Hematopoietic multipotent progenitor cell treated with erythropoietin and hydrocortisone succinate and interleukin-3 and kit ligand, for 6 days (in vitro differentiated cells): ENCODE measurements at regions not wholly inside any gene's neighbourhood (a gene's known extent, or its start where the extent isn't known, plus 50 kb on each side); places are given as distances from the start of the nearest gene placed in this dataset.
A peak's percentile ranks its signal among the peaks of the same experiment; 100 is the strongest.
"Not testable (repeated sequence)": the region's sequence is repeated elsewhere in the genome, so short reads cannot be mapped to it uniquely, and the experiment has no call there.

Source experiments
- DNase-seq: peaks from one replicate; pipeline ENCODE4 v3.0.0-alpha.2; 2015

DNA sequence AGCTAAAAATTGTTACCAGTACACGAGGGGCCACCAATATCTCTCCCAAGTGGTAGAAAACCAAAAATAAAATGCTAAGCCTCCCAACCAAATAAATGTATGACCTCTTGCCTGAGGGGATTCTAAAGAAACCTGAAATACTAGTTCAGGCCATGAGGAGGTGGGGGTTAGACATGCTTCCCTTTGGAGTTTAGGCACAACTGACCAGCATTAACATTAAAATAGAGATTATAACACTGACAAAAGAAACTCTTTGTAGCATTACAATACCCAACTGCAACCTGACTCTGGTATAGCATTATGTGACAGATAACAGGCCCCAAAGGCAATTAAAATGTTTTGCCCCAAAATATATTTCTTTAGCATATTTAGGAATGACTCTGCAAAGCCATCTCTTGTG is 637.6 kb upstream of the PCDH11Y start:
- not testable (repeated sequence) for DNase-seq

DNA sequence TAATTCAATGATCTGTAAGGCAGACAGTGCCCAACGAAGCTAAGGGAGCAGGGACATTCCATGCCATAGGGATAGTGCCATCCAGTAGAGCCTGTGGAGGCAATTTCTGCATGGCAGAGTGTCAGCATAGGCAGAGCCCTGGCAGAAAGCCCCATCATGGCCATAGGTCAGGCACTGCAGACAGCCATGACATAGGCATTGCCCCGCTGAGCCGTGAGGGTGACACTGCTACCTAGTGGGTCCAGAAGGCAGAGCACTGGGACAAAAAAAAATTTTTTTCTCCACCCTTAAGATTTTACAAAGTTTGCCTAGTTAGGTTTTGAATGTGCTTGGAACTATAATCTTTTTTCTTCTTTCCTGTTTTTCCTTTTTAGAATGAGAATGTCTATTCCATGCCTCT is 596.3 kb upstream of the PCDH11Y start:
- DNase-seq = peak; percentile 0
